Sigmoid colon (tissue), 4 donors: ENCODE measurements at regions not wholly inside any gene's neighbourhood (a gene's known extent, or its start where the extent isn't known, plus 50 kb on each side); places are given as distances from the start of the nearest gene placed in this dataset.

Experiments
- CTCF ChIP-seq, 4 experiments: fragments of 450-650 bp in 3 of 4; fragments of 200-600 bp in 1 of 4; IDR thresholded peaks; one replicate each; pipeline ENCODE4 v1.5.1; 2016 to 2019; ENCODE audit warnings: antibody characterized with exemption in 4 of 4, mild to moderate bottlenecking in 3 of 4, moderate library complexity in 2 of 4
- POLR2AphosphoS5 ChIP-seq, 4 donors: sonication (generic); formaldehyde crosslinking; IDR thresholded peaks; one replicate each; pipeline ENCODE4 v1.6.1; 2017; ENCODE audit warnings: antibody characterized with exemption in 4 of 4

GRCh38 chr11:111001986-111002611 lies 243.4 kb upstream of the POU2AF2 start:
- no peak for TF ChIP-seq CTCF (IDR thresholded peaks at IDR 0.05)
- TF ChIP-seq POLR2AphosphoS5 (IDR thresholded peaks at IDR 0.05), result peak in 1 of 4 donors; percentile 18
